Activated CD4-positive, alpha-beta memory T cell treated with anti-CD3 and anti-CD28 coated beads for 36 hours (primary cell): ENCODE measurements at regions not wholly inside any gene's neighbourhood (a gene's known extent, or its start where the extent isn't known, plus 50 kb on each side); places are given as distances from the start of the nearest gene placed in this dataset.

Source experiments
- CTCF ChIA-PET: fragments of 350-600 bp; sonication (Branson Sonifier 250); formaldehyde crosslinking; loops from one replicate; lab custom pipeline; 2021; ENCODE audit warnings: antibody characterized with exemption, inconsistent platforms; lab: Charles Lee
- POLR2A ChIA-PET: fragments of 350-600 bp; sonication (Branson Sonifier 250); formaldehyde crosslinking; loops from one replicate; lab custom pipeline; 2021; ENCODE audit warnings: antibody characterized with exemption; lab: Charles Lee
- DNase-seq: peaks from one replicate; pipeline ENCODE4 v3.0.0-alpha.2; 2020
- H3K27ac Mint-ChIP-seq: one replicate; pipeline ENCODE4 v1.8.0; 2021; ENCODE audit warnings: mixed read lengths
- H3K27me3 Mint-ChIP-seq: one replicate; pipeline ENCODE4 v1.8.0; 2021; ENCODE audit warnings: mixed read lengths
- H3K36me3 Mint-ChIP-seq: one replicate; pipeline ENCODE4 v1.8.0; 2021; ENCODE audit warnings: mixed read lengths
- H3K4me1 Mint-ChIP-seq: one replicate; pipeline ENCODE4 v1.8.0; 2021; ENCODE audit warnings: low read depth, mixed read lengths
- H3K4me3 Mint-ChIP-seq: one replicate; pipeline ENCODE4 v1.8.0; 2021; ENCODE audit warnings: mild to moderate bottlenecking, mixed read lengths
- H3K9me3 Mint-ChIP-seq: one replicate; pipeline ENCODE4 v1.8.0; 2021; ENCODE audit warnings: mixed read lengths
- intact Hi-C: fragments of 100-400 bp; cut with micrococcal nuclease; formaldehyde crosslinking; loops from one replicate; pipeline ENCODE4 v1.15.1; 2023

DNA sequence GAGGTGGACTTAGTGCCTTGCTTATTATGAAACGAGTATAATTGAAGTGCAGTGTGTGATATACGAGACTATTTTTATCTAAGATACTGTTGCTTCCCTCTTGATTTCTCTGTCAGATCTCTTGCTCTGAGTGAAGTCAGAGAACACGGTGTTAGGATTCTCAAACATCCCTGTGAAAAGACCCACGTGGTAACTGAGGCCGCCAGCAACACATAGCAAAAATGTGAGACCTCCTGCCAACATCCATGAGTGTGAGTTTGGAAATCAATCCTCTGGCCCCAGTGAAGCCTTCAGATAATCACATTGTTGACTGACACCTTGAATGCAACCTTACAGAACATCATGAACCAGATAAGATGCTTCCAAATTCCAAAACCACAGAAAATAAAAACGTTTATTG lies 954.4 kb downstream of the FAT4 start:
- CTCF ChIA-PET, result no interaction called here
- H3K27me3 Mint-ChIP-seq, result no peaks in the 10 kb centered on the region
- no peak for DNase-seq
- peaks cover 11% of the 10 kb centered on the region for H3K9me3 Mint-ChIP-seq
- intact Hi-C loops, result no loop called here
- POLR2A ChIA-PET, result no interaction called here
- H3K4me1 Mint-ChIP-seq, result no peaks in the 10 kb centered on the region
- H3K4me3 Mint-ChIP-seq, result no peak overlapping the region
- H3K36me3 Mint-ChIP-seq, result no peaks in the 10 kb centered on the region
- H3K27ac Mint-ChIP-seq, result no peak overlapping the region

DNA sequence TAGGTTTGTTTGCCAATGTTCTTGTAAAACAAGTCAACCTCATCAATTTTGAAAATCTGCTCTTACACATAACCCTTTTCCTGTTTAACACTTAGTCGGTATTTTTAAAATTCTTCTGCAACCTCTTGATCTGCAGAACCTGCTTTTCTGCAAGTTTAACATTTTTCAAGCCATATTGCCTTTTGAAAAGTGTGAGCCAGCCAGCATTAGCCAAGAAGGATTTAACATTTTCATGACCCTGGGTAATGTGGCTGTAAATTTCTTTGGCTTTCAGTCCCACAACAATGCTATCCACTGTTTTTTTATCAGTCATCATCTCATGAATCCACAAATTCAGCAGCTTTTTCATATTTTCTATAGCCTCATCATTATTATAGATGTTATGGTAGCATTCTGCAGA lies 956.5 kb downstream of the FAT4 start:
- Mint-ChIP-seq H3K4me3 (no peak overlapping the region), H3K9me3 (peaks cover 11% of the 10 kb centered on the region), H3K27ac (no peak overlapping the region), H3K27me3 (no peaks in the 10 kb centered on the region), H3K4me1 (no peaks in the 10 kb centered on the region), H3K36me3 (no peaks in the 10 kb centered on the region)
- intact Hi-C loops, result no loop called here
- ChIA-PET CTCF (no interaction called here), POLR2A (no interaction called here)
- no peak for DNase-seq

DNA sequence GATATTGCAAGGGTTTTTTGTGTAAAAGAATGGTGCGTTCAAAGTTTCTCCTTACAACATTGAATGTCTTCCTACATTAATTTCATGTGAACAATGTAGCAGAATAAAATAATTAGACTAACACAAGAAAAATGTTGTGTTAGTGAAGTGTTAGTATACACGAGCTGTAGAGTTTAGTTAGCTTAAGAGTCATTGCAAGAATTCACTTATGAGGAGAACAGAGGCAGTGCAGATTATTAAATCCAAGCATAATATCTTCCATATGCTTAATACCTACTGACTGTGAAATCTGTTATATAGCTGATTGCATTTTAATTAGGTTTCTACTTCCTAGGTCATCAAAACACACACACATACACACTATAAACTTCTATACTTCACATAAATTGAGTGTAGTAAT lies 959.0 kb downstream of the FAT4 start:
- H3K9me3 Mint-ChIP-seq, result peaks cover 11% of the 10 kb centered on the region
- H3K27me3 Mint-ChIP-seq, result no peaks in the 10 kb centered on the region
- intact Hi-C loops, result no loop called here
- H3K4me3 Mint-ChIP-seq, result no peak overlapping the region
- H3K36me3 Mint-ChIP-seq, result no peaks in the 10 kb centered on the region
- no peaks in the 10 kb centered on the region for H3K4me1 Mint-ChIP-seq
- ChIA-PET POLR2A (no interaction called here), CTCF (no interaction called here)
- H3K27ac Mint-ChIP-seq, result no peak overlapping the region
- no peak for DNase-seq

DNA sequence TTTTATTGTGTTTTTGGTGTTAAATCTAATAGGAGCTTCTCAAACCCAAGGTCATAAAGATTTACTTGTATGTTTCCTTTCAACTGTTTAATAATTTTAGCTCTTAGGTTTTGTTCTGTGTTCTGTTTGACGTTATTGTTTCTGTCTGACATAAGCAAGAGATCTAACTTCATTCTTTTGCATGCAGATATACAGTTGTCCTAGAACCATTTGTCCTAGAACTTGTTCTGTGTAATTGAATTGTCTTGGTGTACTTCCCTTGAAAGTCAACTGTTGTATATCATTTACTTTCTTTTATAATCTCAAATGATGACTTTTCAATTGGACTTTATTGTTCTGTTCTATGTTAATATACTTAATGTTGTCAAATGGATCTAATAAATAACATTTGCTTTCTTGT lies 977.1 kb downstream of the FAT4 start:
- no peak overlapping the region for H3K4me3 Mint-ChIP-seq
- CTCF ChIA-PET, result no interaction called here
- H3K9me3 Mint-ChIP-seq, result peaks cover 3% of the 10 kb centered on the region
- H3K4me1 Mint-ChIP-seq, result no peaks in the 10 kb centered on the region
- H3K27ac Mint-ChIP-seq, result no peak overlapping the region
- DNase-seq, result no peak
- H3K27me3 Mint-ChIP-seq, result no peaks in the 10 kb centered on the region
- POLR2A ChIA-PET, result no interaction called here
- intact Hi-C loops, result no loop called here
- H3K36me3 Mint-ChIP-seq, result no peaks in the 10 kb centered on the region

DNA sequence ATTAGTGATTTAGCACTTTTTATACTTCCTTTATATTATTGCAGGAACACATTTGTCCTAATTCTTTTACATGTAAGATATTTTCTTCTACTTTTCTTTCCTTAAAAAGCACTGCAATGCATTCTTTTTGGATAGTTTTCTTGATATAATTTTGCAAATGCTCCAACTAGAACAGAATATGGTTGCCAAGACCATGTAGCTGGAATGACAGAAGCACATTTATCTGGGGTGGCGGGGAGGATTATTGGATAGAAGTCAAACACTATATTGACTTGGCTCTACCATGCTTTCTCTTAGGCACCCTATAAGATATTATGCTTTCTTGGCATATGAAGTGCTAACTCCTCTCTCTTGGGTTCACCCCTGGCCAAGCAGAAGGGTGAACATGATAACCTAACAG lies 983.5 kb downstream of the FAT4 start:
- Mint-ChIP-seq H3K4me1 (no peaks in the 10 kb centered on the region), H3K27ac (no peak overlapping the region), H3K4me3 (no peak overlapping the region), H3K36me3 (no peaks in the 10 kb centered on the region), H3K27me3 (no peaks in the 10 kb centered on the region), H3K9me3 (peaks cover 22% of the 10 kb centered on the region)
- intact Hi-C loops, result no loop called here
- POLR2A ChIA-PET, result no interaction called here
- CTCF ChIA-PET, result no interaction called here
- no peak for DNase-seq

DNA sequence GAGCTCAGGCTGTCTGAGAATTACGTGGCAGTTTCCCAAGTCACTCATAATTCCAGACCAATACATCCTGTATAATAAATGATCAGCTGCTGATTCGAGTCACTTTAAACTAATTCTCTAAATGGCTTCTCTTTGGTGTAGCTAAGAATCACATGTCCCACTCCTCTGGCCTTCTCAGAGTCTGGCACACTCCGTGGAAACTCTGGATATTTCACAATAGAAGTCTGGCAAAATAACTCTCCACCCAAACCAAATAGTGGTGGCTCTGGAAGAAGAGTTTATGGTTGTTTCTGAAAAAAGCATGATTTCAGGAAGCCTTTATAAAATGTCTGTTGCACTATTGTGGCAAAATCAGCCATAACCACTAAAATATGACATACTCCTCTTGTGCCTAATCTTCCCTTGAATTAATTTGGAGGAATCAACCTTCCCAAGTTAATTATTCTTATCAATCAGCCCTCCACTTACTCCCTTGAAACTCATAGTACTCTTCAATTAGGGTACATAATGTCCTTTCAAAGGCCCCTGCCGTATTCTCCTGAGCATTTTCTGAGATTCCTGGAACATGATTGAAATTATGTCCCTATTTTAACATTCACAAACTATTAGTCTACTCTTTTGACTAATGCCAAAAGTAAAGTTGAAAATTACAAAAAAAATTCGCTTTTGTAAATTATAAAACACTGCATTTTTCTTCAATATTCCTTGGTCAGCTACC lies 991.6 kb downstream of the FAT4 start:
- Mint-ChIP-seq H3K9me3 (peaks cover 12% of the 10 kb centered on the region), H3K4me3 (no peak overlapping the region), H3K27me3 (no peaks in the 10 kb centered on the region), H3K4me1 (no peaks in the 10 kb centered on the region), H3K36me3 (no peaks in the 10 kb centered on the region), H3K27ac (no peak overlapping the region)
- ChIA-PET POLR2A (no interaction called here), CTCF (no interaction called here)
- DNase-seq, result no peak
- intact Hi-C loops, result no loop called here

DNA sequence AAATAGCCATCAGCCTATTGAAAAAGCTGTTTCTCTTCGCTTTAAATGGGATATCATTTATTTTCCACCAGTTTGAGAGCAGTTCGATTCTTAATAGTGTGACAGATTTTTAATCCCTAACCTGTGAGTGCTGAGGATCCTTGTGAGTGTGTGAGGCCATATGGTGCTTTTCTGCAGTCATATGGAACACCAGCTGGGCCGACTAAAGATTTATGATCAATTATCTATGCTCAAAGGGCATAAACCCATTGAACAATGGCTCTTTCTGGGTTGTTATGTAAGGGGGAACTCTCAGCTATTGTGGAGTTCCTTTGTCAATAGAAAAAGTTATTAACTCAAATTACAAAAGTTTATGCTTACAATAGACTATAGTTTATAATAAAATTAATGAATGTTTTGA lies 1003.6 kb downstream of the FAT4 start:
- Mint-ChIP-seq H3K4me1 (no peaks in the 10 kb centered on the region), H3K4me3 (no peak overlapping the region), H3K27me3 (no peaks in the 10 kb centered on the region), H3K9me3 (no peaks in the 10 kb centered on the region), H3K36me3 (no peaks in the 10 kb centered on the region), H3K27ac (no peak overlapping the region)
- POLR2A ChIA-PET, result no interaction called here
- CTCF ChIA-PET, result no interaction called here
- intact Hi-C loops, result no loop called here
- DNase-seq, result no peak

DNA sequence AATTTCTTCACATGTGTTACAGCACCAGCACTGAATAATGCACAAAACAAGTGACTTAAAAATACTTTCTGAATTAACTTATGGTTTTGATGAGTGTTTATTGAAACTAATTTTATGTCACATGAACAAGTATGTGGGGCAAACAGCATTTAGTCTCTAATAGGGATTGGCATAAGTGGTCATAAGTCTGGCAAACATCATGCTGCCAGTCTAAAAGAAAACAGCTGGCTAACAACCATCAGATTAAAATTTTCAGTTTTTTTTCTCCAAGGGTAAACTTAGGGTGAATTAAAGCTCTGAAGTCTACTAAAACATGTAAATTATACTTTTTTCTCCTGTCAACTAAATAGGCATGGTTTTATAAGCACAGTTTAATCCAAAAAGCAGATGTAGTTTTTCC lies 1014.2 kb downstream of the FAT4 start:
- Mint-ChIP-seq H3K27ac (no peak overlapping the region), H3K4me3 (no peak overlapping the region), H3K27me3 (no peaks in the 10 kb centered on the region), H3K36me3 (no peaks in the 10 kb centered on the region), H3K4me1 (no peaks in the 10 kb centered on the region), H3K9me3 (peaks cover 21% of the 10 kb centered on the region)
- ChIA-PET CTCF (no interaction called here), POLR2A (no interaction called here)
- intact Hi-C loops, result no loop called here
- no peak for DNase-seq

DNA sequence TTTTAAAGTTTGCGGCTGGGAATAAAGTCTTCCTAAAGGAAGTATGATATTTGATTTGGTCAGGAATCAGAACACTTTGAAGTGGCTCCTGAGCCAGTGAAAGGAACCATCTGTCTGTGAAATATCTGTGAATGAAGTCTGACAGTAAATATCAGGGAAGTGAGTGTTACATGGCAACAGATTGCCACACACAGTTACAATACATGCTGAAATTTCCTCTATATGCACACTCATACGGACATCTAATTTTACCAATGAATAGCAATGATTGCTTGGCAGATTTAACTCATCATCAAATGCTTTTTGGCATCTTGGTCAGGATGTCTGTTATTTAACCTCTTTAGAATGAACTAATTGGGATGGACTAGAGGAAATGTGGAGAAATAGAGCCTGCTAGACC lies 1023.8 kb downstream of the FAT4 start:
- peaks cover 8% of the 10 kb centered on the region for H3K9me3 Mint-ChIP-seq
- H3K36me3 Mint-ChIP-seq, result no peaks in the 10 kb centered on the region
- no peak overlapping the region for H3K4me3 Mint-ChIP-seq
- H3K4me1 Mint-ChIP-seq, result no peaks in the 10 kb centered on the region
- no peak overlapping the region for H3K27ac Mint-ChIP-seq
- ChIA-PET POLR2A (no interaction called here), CTCF (no interaction called here)
- DNase-seq, result no peak
- no peaks in the 10 kb centered on the region for H3K27me3 Mint-ChIP-seq
- intact Hi-C loops, result no loop called here

DNA sequence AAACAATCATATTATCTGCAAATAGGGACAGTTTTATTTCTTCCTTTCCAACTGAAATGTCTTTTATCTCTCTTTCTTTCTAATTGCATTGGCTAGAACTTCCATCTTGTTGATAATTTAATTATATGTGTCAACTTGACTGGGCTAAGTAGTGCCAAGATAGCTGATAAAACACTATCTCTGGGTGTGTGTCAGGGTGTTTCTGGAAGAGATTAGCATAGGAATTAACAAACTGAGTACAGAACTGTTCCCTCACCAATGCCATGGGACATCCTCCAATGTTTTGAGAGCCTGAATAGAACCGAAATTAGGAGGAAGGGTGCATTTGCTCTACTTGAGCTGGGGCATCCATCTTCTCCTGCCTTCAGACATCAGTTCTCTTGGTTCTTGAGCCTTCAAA lies 1027.2 kb downstream of the FAT4 start:
- ChIA-PET CTCF (no interaction called here), POLR2A (no interaction called here)
- intact Hi-C loops, result no loop called here
- Mint-ChIP-seq H3K36me3 (no peaks in the 10 kb centered on the region), H3K27ac (no peak overlapping the region), H3K9me3 (peaks cover 5% of the 10 kb centered on the region), H3K4me3 (no peak overlapping the region), H3K27me3 (no peaks in the 10 kb centered on the region), H3K4me1 (no peaks in the 10 kb centered on the region)
- DNase-seq, result no peak

DNA sequence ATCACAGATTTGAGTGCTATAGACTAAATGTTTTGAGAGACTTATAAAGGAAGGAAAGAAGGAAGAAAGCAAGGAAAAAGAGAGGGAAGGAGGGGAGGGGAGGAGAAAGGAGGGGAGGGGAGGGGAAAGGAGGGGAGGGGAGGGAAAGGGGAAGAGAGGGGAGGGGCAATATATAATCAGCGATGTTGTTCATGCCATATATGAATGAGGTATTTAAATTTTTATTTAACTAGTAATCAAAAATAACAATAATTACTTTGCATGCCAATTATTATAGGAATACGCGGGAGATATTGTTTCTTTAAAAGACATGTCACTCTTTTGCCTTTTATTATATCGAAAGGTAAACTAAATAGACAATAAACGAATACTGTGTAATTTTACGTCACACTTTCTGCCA lies 1029.7 kb downstream of the FAT4 start:
- intact Hi-C loops, result no loop called here
- H3K9me3 Mint-ChIP-seq, result peaks cover 3% of the 10 kb centered on the region
- no peak overlapping the region for H3K27ac Mint-ChIP-seq
- H3K4me1 Mint-ChIP-seq, result no peaks in the 10 kb centered on the region
- ChIA-PET CTCF (no interaction called here), POLR2A (no interaction called here)
- H3K36me3 Mint-ChIP-seq, result no peaks in the 10 kb centered on the region
- H3K27me3 Mint-ChIP-seq, result no peaks in the 10 kb centered on the region
- no peak for DNase-seq
- no peak overlapping the region for H3K4me3 Mint-ChIP-seq

DNA sequence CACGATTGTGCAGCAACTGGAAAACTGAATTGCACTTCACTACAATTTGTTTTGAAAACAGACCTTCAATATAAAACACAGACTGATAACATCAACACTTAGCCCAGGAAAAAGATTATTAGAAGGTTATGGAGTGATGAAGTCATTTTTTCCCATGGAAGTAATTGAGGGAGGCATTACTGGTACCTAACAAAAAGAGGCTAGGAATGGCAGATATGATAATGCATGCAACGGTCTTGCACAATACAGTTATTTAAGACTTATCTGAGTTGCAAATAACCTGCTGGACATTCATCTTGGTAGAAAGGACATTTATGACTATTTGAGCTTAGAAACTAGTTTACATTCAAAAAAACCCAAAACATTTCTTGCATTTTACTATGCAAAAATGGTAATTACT lies 1031.9 kb downstream of the FAT4 start:
- Mint-ChIP-seq H3K4me1 (no peaks in the 10 kb centered on the region), H3K36me3 (no peaks in the 10 kb centered on the region), H3K27ac (no peak overlapping the region), H3K27me3 (no peaks in the 10 kb centered on the region), H3K9me3 (peaks cover 6% of the 10 kb centered on the region), H3K4me3 (no peak overlapping the region)
- ChIA-PET POLR2A (no interaction called here), CTCF (no interaction called here)
- DNase-seq, result no peak
- intact Hi-C loops, result no loop called here

DNA sequence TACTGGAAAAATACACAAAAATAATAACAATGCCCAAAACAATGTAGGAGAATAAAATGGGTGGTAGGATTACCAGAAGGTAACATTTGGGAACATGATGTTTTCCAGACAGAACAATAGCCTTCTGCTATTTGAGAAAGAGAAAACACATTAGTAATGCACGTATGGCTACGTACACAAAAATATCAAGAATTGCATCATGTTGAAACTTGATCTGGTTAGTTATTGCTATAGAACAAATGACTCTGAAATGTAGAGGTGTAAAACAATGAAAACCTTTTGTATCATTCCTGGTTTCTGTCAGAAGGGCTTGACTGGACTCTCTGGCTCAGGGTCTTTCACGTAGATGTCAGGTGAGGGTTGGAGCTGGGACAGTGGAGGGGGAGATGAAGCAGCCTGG lies 1040.0 kb downstream of the FAT4 start:
- Mint-ChIP-seq H3K27me3 (no peaks in the 10 kb centered on the region), H3K9me3 (peaks cover 9% of the 10 kb centered on the region), H3K36me3 (no peaks in the 10 kb centered on the region), H3K27ac (no peak overlapping the region), H3K4me1 (no peaks in the 10 kb centered on the region), H3K4me3 (no peak overlapping the region)
- ChIA-PET CTCF (no interaction called here), POLR2A (no interaction called here)
- intact Hi-C loops, result no loop called here
- DNase-seq, result no peak
